NCI-H524 treated with DMSO at 0.1 percent for 48 hours (cell line): ENCODE measurements at regions not wholly inside any gene's neighbourhood (a gene's known extent, or its start where the extent isn't known, plus 50 kb on each side); places are given as distances from the start of the nearest gene placed in this dataset.
A peak's percentile ranks its signal among the peaks of the same experiment; 100 is the strongest.
"Not testable (repeated sequence)": the region's sequence is repeated elsewhere in the genome, so short reads cannot be mapped to it uniquely, and the experiment has no call there.

Experiments used
- DNase-seq: peaks from one replicate; lab custom pipeline; 2025; lab: John Stamatoyannopoulos, UW

- no peak for DNase-seq
Measured at GRCh38 chr12:31820832-31821231, 92.0 kb upstream of the AMN1 start.

GRCh38 chr12:31819427-31819826 lies 90.6 kb upstream of the AMN1 start:
- DNase-seq = no peak

- DNase-seq = no peak
Measured at GRCh38 chr12:31818623-31819268, 89.9 kb upstream of the AMN1 start.

- no peak for DNase-seq
Measured at GRCh38 chr12:31817120-31817519, 88.3 kb upstream of the AMN1 start.

- no peak for DNase-seq
Measured at GRCh38 chr12:31815096-31815495, 86.3 kb upstream of the AMN1 start.

GRCh38 chr12:31813305-31813704 lies 84.5 kb upstream of the AMN1 start:
- no peak for DNase-seq

GRCh38 chr12:31807773-31808097 lies 78.9 kb upstream of the AMN1 start:
- no peak for DNase-seq

- not testable (repeated sequence) for DNase-seq
Measured at GRCh38 chr12:31807081-31807772, 78.4 kb upstream of the AMN1 start.

- not testable (repeated sequence) for DNase-seq
Measured at GRCh38 chr12:31805681-31806080, 76.9 kb upstream of the AMN1 start.

GRCh38 chr12:31804707-31805106 lies 75.9 kb upstream of the AMN1 start:
- DNase-seq = not testable (repeated sequence)

- DNase-seq = no peak
Measured at GRCh38 chr12:31804185-31804504, 75.3 kb upstream of the AMN1 start.

GRCh38 chr12:31803306-31804184 lies 74.7 kb upstream of the AMN1 start:
- no peak for DNase-seq

- peak; percentile 0 for DNase-seq
Measured at GRCh38 chr12:31801872-31802271, 73.1 kb upstream of the AMN1 start.

GRCh38 chr12:31797230-31797872 lies 68.5 kb upstream of the AMN1 start:
- no peak for DNase-seq

- DNase-seq = no peak
Measured at GRCh38 chr12:31796270-31796951, 67.6 kb upstream of the AMN1 start.

- DNase-seq = no peak
Measured at GRCh38 chr12:31794745-31795144, 65.9 kb upstream of the AMN1 start.

- not testable (repeated sequence) for DNase-seq
Measured at GRCh38 chr12:31791265-31791664, 62.4 kb upstream of the AMN1 start.

- DNase-seq = no peak
Measured at GRCh38 chr12:31790759-31791158, 61.9 kb upstream of the AMN1 start.

GRCh38 chr12:31785318-31785717 lies 56.5 kb upstream of the AMN1 start:
- no peak for DNase-seq

GRCh38 chr12:31783996-31784645 lies 55.3 kb upstream of the AMN1 start:
- peak; percentile 54 for DNase-seq

- DNase-seq = no peak
Measured at GRCh38 chr12:31783556-31783955, 54.7 kb upstream of the AMN1 start.
